ENCODE measurements at regions not wholly inside any gene's neighbourhood (a gene's known extent, or its start where the extent isn't known, plus 50 kb on each side); places are given as distances from the start of the nearest gene placed in this dataset.
"Not testable (repeated sequence)": the region's sequence is repeated elsewhere in the genome, so short reads cannot be mapped to it uniquely, and the experiment has no call there.

- not testable (repeated sequence) for DNase-seq (ENCODE audit: low read depth in 2 of 2)
Measured at GRCh38 chr10:46645110-46645509, 66.2 kb downstream of the SYT15 start.

GRCh38 chr10:46646132-46646531 is 67.2 kb downstream of the SYT15 start:
- DNase-seq (ENCODE audit: low read depth in 2 of 2): not testable (repeated sequence)

GRCh38 chr10:46650967-46651366 is 72.0 kb downstream of the SYT15 start:
- DNase-seq (ENCODE audit: low read depth in 2 of 2): not testable (repeated sequence)

GRCh38 chr10:46657437-46657836 is 78.5 kb downstream of the SYT15 start:
- not testable (repeated sequence) for DNase-seq (ENCODE audit: low read depth in 2 of 2)

GRCh38 chr10:46660027-46660834 is 81.3 kb downstream of the SYT15 start:
- not testable (repeated sequence) for DNase-seq (ENCODE audit: low read depth in 2 of 2)

GRCh38 chr10:46660835-46661164 is 81.9 kb downstream of the SYT15 start:
- not testable (repeated sequence) for DNase-seq (ENCODE audit: low read depth in 2 of 2)

- not testable (repeated sequence) for DNase-seq (ENCODE audit: low read depth in 2 of 2)
Measured at GRCh38 chr10:46665536-46665935, 86.6 kb downstream of the SYT15 start.

GRCh38 chr10:46668357-46668997 is 89.5 kb downstream of the SYT15 start:
- not testable (repeated sequence) for DNase-seq (ENCODE audit: low read depth in 2 of 2)

- not testable (repeated sequence) for DNase-seq (ENCODE audit: low read depth in 2 of 2)
Measured at GRCh38 chr10:46677836-46678435, 99.0 kb downstream of the SYT15 start.

GRCh38 chr10:46691397-46691796 is 112.5 kb downstream of the SYT15 start:
- DNase-seq (ENCODE audit: low read depth in 2 of 2): not testable (repeated sequence)

- not testable (repeated sequence) for DNase-seq (ENCODE audit: low read depth in 2 of 2)
Measured at GRCh38 chr10:46693218-46693617, 114.3 kb downstream of the SYT15 start.

- DNase-seq (ENCODE audit: low read depth in 2 of 2): not testable (repeated sequence)
Measured at GRCh38 chr10:46717264-46717663, 138.3 kb downstream of the SYT15 start.

- DNase-seq (ENCODE audit: low read depth in 2 of 2): not testable (repeated sequence)
Measured at GRCh38 chr10:46718014-46718413, 139.1 kb downstream of the SYT15 start.

GRCh38 chr10:46720386-46720785 is 141.5 kb downstream of the SYT15 start:
- DNase-seq (ENCODE audit: low read depth in 2 of 2): not testable (repeated sequence)

- not testable (repeated sequence) for DNase-seq (ENCODE audit: low read depth in 2 of 2)
Measured at GRCh38 chr10:46720811-46721518, 142.0 kb downstream of the SYT15 start.

- not testable (repeated sequence) for DNase-seq (ENCODE audit: low read depth in 2 of 2)
Measured at GRCh38 chr10:46724258-46724657, 145.3 kb downstream of the SYT15 start.

GRCh38 chr10:46728359-46728758 is 149.4 kb downstream of the SYT15 start:
- not testable (repeated sequence) for DNase-seq (ENCODE audit: low read depth in 2 of 2)

- DNase-seq (ENCODE audit: low read depth in 2 of 2): not testable (repeated sequence)
Measured at GRCh38 chr10:46730729-46731128, 151.8 kb downstream of the SYT15 start.

GRCh38 chr10:46733635-46734261 is 154.8 kb downstream of the SYT15 start:
- DNase-seq (ENCODE audit: low read depth in 2 of 2): not testable (repeated sequence)

GRCh38 chr10:46734262-46734642 is 155.3 kb downstream of the SYT15 start:
- not testable (repeated sequence) for DNase-seq (ENCODE audit: low read depth in 2 of 2)

GRCh38 chr10:46739919-46740318 is 161.0 kb downstream of the SYT15 start:
- not testable (repeated sequence) for DNase-seq (ENCODE audit: low read depth in 2 of 2)

Measured in activated CD8-positive, alpha-beta memory T cell treated with anti-CD3 and anti-CD28 coated beads for 4 hours (primary cell).